ENCODE measurements at regions not wholly inside any gene's neighbourhood (a gene's known extent, or its start where the extent isn't known, plus 50 kb on each side); places are given as distances from the start of the nearest gene placed in this dataset.
A peak's percentile ranks its signal among the peaks of the same experiment; 100 is the strongest.
"Not testable (repeated sequence)": the region's sequence is repeated elsewhere in the genome, so short reads cannot be mapped to it uniquely, and the experiment has no call there.

- no peak for DNase-seq (ENCODE audit: low read depth in 2 of 3, low spot score in 2 of 3)
These were observed 447.2 kb upstream of the CCDC54 start for GRCh38 chr3:106930086-106930485.

- no peak for DNase-seq (ENCODE audit: low read depth in 2 of 3, low spot score in 2 of 3)
These were observed 445.3 kb upstream of the CCDC54 start for GRCh38 chr3:106931904-106932303.

GRCh38 chr3:106936337-106936736, 440.9 kb upstream of the CCDC54 start:
- DNase-seq (ENCODE audit: low read depth in 2 of 3, low spot score in 2 of 3): no peak

GRCh38 chr3:106942051-106942450, 435.2 kb upstream of the CCDC54 start:
- no peak for DNase-seq (ENCODE audit: low read depth in 2 of 3, low spot score in 2 of 3)

- no peak for DNase-seq (ENCODE audit: low read depth in 2 of 3, low spot score in 2 of 3)
These were observed 434.2 kb upstream of the CCDC54 start for GRCh38 chr3:106943071-106943470.

GRCh38 chr3:106945435-106945834, 431.8 kb upstream of the CCDC54 start:
- no peak for DNase-seq (ENCODE audit: low read depth in 2 of 3, low spot score in 2 of 3)

GRCh38 chr3:106946866-106947265, 430.4 kb upstream of the CCDC54 start:
- no peak for DNase-seq (ENCODE audit: low read depth in 2 of 3, low spot score in 2 of 3)

GRCh38 chr3:106957029-106957428, 420.2 kb upstream of the CCDC54 start:
- no peak for DNase-seq (ENCODE audit: low read depth in 2 of 3, low spot score in 2 of 3)

GRCh38 chr3:106962993-106963392, 414.2 kb upstream of the CCDC54 start:
- DNase-seq (ENCODE audit: low read depth in 2 of 3, low spot score in 2 of 3): no peak

GRCh38 chr3:106963442-106963841, 413.8 kb upstream of the CCDC54 start:
- DNase-seq (ENCODE audit: low read depth in 2 of 3, low spot score in 2 of 3): no peak

- no peak for DNase-seq (ENCODE audit: low read depth in 2 of 3, low spot score in 2 of 3)
These were observed 411.9 kb upstream of the CCDC54 start for GRCh38 chr3:106965307-106965706.

GRCh38 chr3:106969596-106969995, 407.6 kb upstream of the CCDC54 start:
- DNase-seq (ENCODE audit: low read depth in 2 of 3, low spot score in 2 of 3): no peak

GRCh38 chr3:106981392-106981791, 395.8 kb upstream of the CCDC54 start:
- DNase-seq (ENCODE audit: low read depth in 2 of 3, low spot score in 2 of 3): no peak

- no peak for DNase-seq (ENCODE audit: low read depth in 2 of 3, low spot score in 2 of 3)
These were observed 391.5 kb upstream of the CCDC54 start for GRCh38 chr3:106985721-106986120.

- peak in 1 of 3 experiments; percentile 7 for DNase-seq (ENCODE audit: low read depth in 2 of 3, low spot score in 2 of 3)
These were observed 378.2 kb upstream of the CCDC54 start for GRCh38 chr3:106998841-106999682.

GRCh38 chr3:107001635-107002034, 375.6 kb upstream of the CCDC54 start:
- no peak for DNase-seq (ENCODE audit: low read depth in 2 of 3, low spot score in 2 of 3)

- DNase-seq (ENCODE audit: low read depth in 2 of 3, low spot score in 2 of 3): not testable (repeated sequence)
These were observed 371.9 kb upstream of the CCDC54 start for GRCh38 chr3:107005352-107005751.

GRCh38 chr3:107008213-107008612, 369.0 kb upstream of the CCDC54 start:
- no peak for DNase-seq (ENCODE audit: low read depth in 2 of 3, low spot score in 2 of 3)

GRCh38 chr3:107013641-107014040, 363.6 kb upstream of the CCDC54 start:
- no peak for DNase-seq (ENCODE audit: low read depth in 2 of 3, low spot score in 2 of 3)

GRCh38 chr3:107024551-107025026, 352.6 kb upstream of the CCDC54 start:
- DNase-seq (ENCODE audit: low read depth in 2 of 3, low spot score in 2 of 3): no peak

GRCh38 chr3:107025961-107026360, 351.3 kb upstream of the CCDC54 start:
- DNase-seq (ENCODE audit: low read depth in 2 of 3, low spot score in 2 of 3): no peak

- no peak for DNase-seq (ENCODE audit: low read depth in 2 of 3, low spot score in 2 of 3)
These were observed 349.2 kb upstream of the CCDC54 start for GRCh38 chr3:107028086-107028485.

GRCh38 chr3:107028626-107029025, 348.6 kb upstream of the CCDC54 start:
- no peak for DNase-seq (ENCODE audit: low read depth in 2 of 3, low spot score in 2 of 3)
